Testis (tissue), 2 donors: ENCODE measurements at regions not wholly inside any gene's neighbourhood (a gene's known extent, or its start where the extent isn't known, plus 50 kb on each side); places are given as distances from the start of the nearest gene placed in this dataset.

Experiments used
- POLR2A ChIP-seq: fragments of 450-650 bp; IDR thresholded peaks from one replicate; pipeline ENCODE4 v1.6.1; 2017; ENCODE audit warnings: antibody characterized with exemption, mild to moderate bottlenecking, moderate library complexity
- TF ChIP-seq, protein P1 (sequence below), 3 experiments: fragments of 450-650 bp in 2 of 3; fragments of 200-600 bp in 1 of 3; sonication (generic) in 1 of 3; IDR thresholded peaks; one replicate each; pipeline ENCODE4 v1.5.1; 2016 to 2019; ENCODE audit warnings: antibody characterized with exemption in 3 of 3, mild to moderate bottlenecking in 2 of 3, moderate library complexity in 1 of 3

DNA sequence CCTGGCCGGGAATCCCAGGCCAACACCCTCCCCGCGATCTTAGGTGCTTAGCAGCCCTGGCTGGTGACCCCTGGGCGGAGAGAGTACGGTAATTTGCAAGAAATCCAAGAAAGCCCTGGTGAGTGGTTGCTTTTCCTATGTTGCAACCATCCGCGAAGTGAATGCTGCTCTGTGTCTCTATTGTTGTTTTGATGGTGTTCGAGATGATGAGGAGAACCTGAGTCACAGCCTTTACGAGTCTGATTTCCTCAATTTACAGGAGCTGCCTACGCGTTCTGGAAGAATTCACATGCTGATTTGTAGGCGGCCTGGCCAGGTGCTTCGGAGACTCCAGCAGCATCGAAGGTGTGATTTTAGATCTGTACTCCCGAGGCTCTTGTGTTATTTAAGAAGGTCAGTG, 63.3 kb downstream of the TMEM235 start:
- TF ChIP-seq, protein P1, sequence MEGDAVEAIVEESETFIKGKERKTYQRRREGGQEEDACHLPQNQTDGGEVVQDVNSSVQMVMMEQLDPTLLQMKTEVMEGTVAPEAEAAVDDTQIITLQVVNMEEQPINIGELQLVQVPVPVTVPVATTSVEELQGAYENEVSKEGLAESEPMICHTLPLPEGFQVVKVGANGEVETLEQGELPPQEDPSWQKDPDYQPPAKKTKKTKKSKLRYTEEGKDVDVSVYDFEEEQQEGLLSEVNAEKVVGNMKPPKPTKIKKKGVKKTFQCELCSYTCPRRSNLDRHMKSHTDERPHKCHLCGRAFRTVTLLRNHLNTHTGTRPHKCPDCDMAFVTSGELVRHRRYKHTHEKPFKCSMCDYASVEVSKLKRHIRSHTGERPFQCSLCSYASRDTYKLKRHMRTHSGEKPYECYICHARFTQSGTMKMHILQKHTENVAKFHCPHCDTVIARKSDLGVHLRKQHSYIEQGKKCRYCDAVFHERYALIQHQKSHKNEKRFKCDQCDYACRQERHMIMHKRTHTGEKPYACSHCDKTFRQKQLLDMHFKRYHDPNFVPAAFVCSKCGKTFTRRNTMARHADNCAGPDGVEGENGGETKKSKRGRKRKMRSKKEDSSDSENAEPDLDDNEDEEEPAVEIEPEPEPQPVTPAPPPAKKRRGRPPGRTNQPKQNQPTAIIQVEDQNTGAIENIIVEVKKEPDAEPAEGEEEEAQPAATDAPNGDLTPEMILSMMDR (IDR thresholded peaks at IDR 0.05), result no peak
- no peak for TF ChIP-seq POLR2A
